Trophoblast cell (in vitro differentiated cells and primary cell): ENCODE measurements at regions not wholly inside any gene's neighbourhood (a gene's known extent, or its start where the extent isn't known, plus 50 kb on each side); places are given as distances from the start of the nearest gene placed in this dataset.

Experiments used
- DNase-seq, 2 donors: peaks; one replicate each; pipeline ENCODE4 v3.0.0-alpha.2; 2016
- H2AFZ ChIP-seq: 2 replicates; pipeline ENCODE4 v1.6.1; 2013; ENCODE audit warnings: low read length, moderate library complexity, mild to moderate bottlenecking; ENCODE audit not compliant: insufficient read depth, poor library complexity
- H2AK5ac ChIP-seq: 2 replicates; pipeline ENCODE4 v1.6.1; 2013; ENCODE audit warnings: mild to moderate bottlenecking, low read length
- H2BK120ac ChIP-seq: 2 replicates; pipeline ENCODE4 v1.6.1; 2013; ENCODE audit warnings: low read length, mild to moderate bottlenecking, moderate library complexity; ENCODE audit not compliant: insufficient read depth, poor library complexity
- H2BK12ac ChIP-seq: 2 replicates; pipeline ENCODE4 v1.6.1; 2013; ENCODE audit warnings: mild to moderate bottlenecking, low read length, moderate library complexity
- H2BK5ac ChIP-seq: 2 replicates; pipeline ENCODE4 v1.6.1; 2013; ENCODE audit warnings: low read length, low read depth, moderate library complexity, mild to moderate bottlenecking; ENCODE audit not compliant: poor library complexity
- H3K14ac ChIP-seq: 2 replicates; pipeline ENCODE4 v1.6.1; 2013; ENCODE audit warnings: mild to moderate bottlenecking, low read length
- H3K18ac ChIP-seq: 2 replicates; pipeline ENCODE4 v1.6.1; 2013; ENCODE audit warnings: mild to moderate bottlenecking, low read length
- H3K23ac ChIP-seq: 2 replicates; pipeline ENCODE4 v1.6.1; 2013; ENCODE audit warnings: low read length
- H3K27ac ChIP-seq: 2 replicates; pipeline ENCODE4 v1.5.1; 2013; ENCODE audit warnings: low read depth, mild to moderate bottlenecking, inconsistent platforms, low read length, moderate library complexity
- H3K27me3 ChIP-seq: 2 replicates; pipeline ENCODE4 v1.6.1; 2013; ENCODE audit warnings: inconsistent platforms, mild to moderate bottlenecking, low read length, moderate library complexity; ENCODE audit not compliant: insufficient read depth
- H3K36me3 ChIP-seq, 2 experiments: 1 replicate in 1 of 2; 2 replicates in 1 of 2; pipeline ENCODE4 v1.6.1; 2013; ENCODE audit warnings: low read length in 2 of 2, mild to moderate bottlenecking in 2 of 2, moderate library complexity in 1 of 2; ENCODE audit not compliant: insufficient read depth in 2 of 2, control insufficient read depth in 1 of 2
- H3K4ac ChIP-seq: 2 replicates; pipeline ENCODE4 v1.6.1; 2013; ENCODE audit warnings: low read depth, mild to moderate bottlenecking, low read length, moderate library complexity
- H3K4me1 ChIP-seq, 2 experiments: 1 replicate in 1 of 2; 2 replicates in 1 of 2; pipeline ENCODE4 v1.6.1; 2013; ENCODE audit warnings: low read length in 2 of 2, mild to moderate bottlenecking in 2 of 2, moderate library complexity in 1 of 2; ENCODE audit not compliant: insufficient read depth in 2 of 2, control insufficient read depth in 1 of 2
- H3K4me2 ChIP-seq: 2 replicates; pipeline ENCODE4 v1.6.1; 2013; ENCODE audit warnings: inconsistent platforms, mild to moderate bottlenecking, low read length, moderate library complexity
- H3K4me3 ChIP-seq: 2 replicates; pipeline ENCODE4 v1.5.1; 2013; ENCODE audit warnings: mild to moderate bottlenecking, low read depth, low read length, inconsistent platforms
- H3K79me1 ChIP-seq: one replicate; pipeline ENCODE4 v1.6.1; 2013; ENCODE audit warnings: low read length
- H3K79me2 ChIP-seq: 2 replicates; pipeline ENCODE4 v1.6.1; 2013; ENCODE audit warnings: low read length, mild to moderate bottlenecking; ENCODE audit not compliant: control insufficient read depth, insufficient read depth, poor library complexity
- H3K9ac ChIP-seq: 2 replicates; pipeline ENCODE4 v1.6.1; 2013; ENCODE audit warnings: mild to moderate bottlenecking, low read length
- H3K9me3 ChIP-seq: 2 replicates; pipeline ENCODE4 v1.6.1; 2013; ENCODE audit warnings: low read depth, mild to moderate bottlenecking, control low read depth, inconsistent platforms, low read length; ENCODE audit not compliant: insufficient read depth
- H4K12ac ChIP-seq: 2 replicates; pipeline ENCODE4 v1.6.1; 2013; ENCODE audit warnings: low read depth, mild to moderate bottlenecking, low read length, moderate library complexity
- H4K8ac ChIP-seq: 2 replicates; pipeline ENCODE4 v1.6.1; 2013; ENCODE audit warnings: low read depth, mild to moderate bottlenecking, low read length, moderate library complexity
- H4K91ac ChIP-seq: one replicate; pipeline ENCODE4 v1.6.1; 2013; ENCODE audit warnings: low read depth, mild to moderate bottlenecking, low read length, moderate library complexity
- WGBS: extraction: QIAGEN DNeasy Blood & Tissue Kit; methylation state at CpG from one replicate; pipeline ENCODE4 v1.1.7; 2013; ENCODE audit warnings: missing lambda C conversion rate; ENCODE audit not compliant: insufficient read length, insufficient coverage; ENCODE audit errors: extremely low coverage; 5-methylcytosine and 5-hydroxymethylcytosine counted together

- no peak for DNase-seq
- Histone ChIP-seq H3K9me3 (no peaks in the 10 kb centered on the region), H3K23ac (no peak overlapping the region), H3K79me1 (no peaks in the 10 kb centered on the region), H2AFZ (no peak overlapping the region), H2BK120ac (no peak overlapping the region), H3K4me2 (no peak overlapping the region), H3K36me3 (no peaks in the 10 kb centered on the region), H4K8ac (no peak overlapping the region), H3K4ac (no peak overlapping the region), H3K14ac (no peak overlapping the region), H3K4me1 (no peaks in the 10 kb centered on the region), H4K91ac (no peak overlapping the region), H3K4me3 (no peak overlapping the region), H3K79me2 (no peaks in the 10 kb centered on the region), H3K9ac (no peak overlapping the region), H3K18ac (no peak overlapping the region), H4K12ac (no peak overlapping the region), H3K27ac (no peak overlapping the region), H3K27me3 (no peaks in the 10 kb centered on the region), H2BK12ac (no peak overlapping the region), H2BK5ac (no peak overlapping the region), H2AK5ac (no peak overlapping the region)
- WGBS = no CpG with 5 or more reads among the region's 2 CpGs
These were observed 778.5 kb downstream of the MECOM start for GRCh38 chr3:168885028-168885427.

- no peaks in the 10 kb centered on the region for H3K9me3 ChIP-seq
- no peak overlapping the region for H2BK5ac ChIP-seq
These were observed 779.1 kb downstream of the MECOM start for GRCh38 chr3:168884353-168884903.

DNA sequence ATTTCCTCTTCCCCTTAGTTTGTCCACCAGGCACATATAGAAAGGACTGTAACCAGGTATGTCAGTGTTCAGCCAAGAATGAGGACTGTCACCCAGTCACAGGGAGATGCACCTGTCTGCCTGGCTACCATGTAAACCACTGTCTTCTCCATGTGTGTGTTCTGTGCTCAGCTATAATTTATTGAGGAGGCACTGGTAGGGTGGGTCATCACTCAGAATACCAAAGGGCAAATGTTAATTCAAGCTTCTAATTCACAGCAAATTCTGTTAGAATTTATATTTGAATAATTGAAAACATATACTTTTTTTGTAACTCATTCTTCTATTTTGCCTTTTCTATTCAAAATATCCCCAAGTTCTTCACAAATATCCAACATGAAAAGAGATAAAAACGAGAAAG, 780.4 kb downstream of the MECOM start:
- DNase-seq = no peak
- Histone ChIP-seq H4K8ac (no peak overlapping the region), H3K36me3 (no peaks in the 10 kb centered on the region), H3K27ac (no peak overlapping the region), H3K79me2 (no peaks in the 10 kb centered on the region), H3K4me2 (no peak overlapping the region), H3K4ac (no peak overlapping the region), H3K4me1 (no peaks in the 10 kb centered on the region), H2BK5ac (no peak overlapping the region), H2BK120ac (no peak overlapping the region), H3K9me3 (no peaks in the 10 kb centered on the region), H3K18ac (no peak overlapping the region), H4K12ac (no peak overlapping the region), H2BK12ac (no peak overlapping the region), H2AFZ (no peak overlapping the region), H3K23ac (no peak overlapping the region), H4K91ac (no peak overlapping the region), H3K9ac (no peak overlapping the region), H3K4me3 (no peak overlapping the region), H3K14ac (no peak overlapping the region), H2AK5ac (no peak overlapping the region), H3K27me3 (no peaks in the 10 kb centered on the region), H3K79me1 (no peaks in the 10 kb centered on the region)
- WGBS = no CpG with 5 or more reads among the region's 1 CpG

More at GRCh38 chr3:168884353-168884903, 779.1 kb downstream of the MECOM start:
- Histone ChIP-seq H2BK120ac (no peak overlapping the region), H3K27ac (no peak overlapping the region), H4K8ac (no peak overlapping the region), H3K79me1 (no peaks in the 10 kb centered on the region), H2BK12ac (no peak overlapping the region), H3K9ac (no peak overlapping the region), H3K4me2 (no peak overlapping the region), H3K36me3 (no peaks in the 10 kb centered on the region), H3K79me2 (no peaks in the 10 kb centered on the region), H2AFZ (no peak overlapping the region), H3K14ac (no peak overlapping the region), H3K4me3 (no peak overlapping the region), H4K12ac (no peak overlapping the region), H3K23ac (no peak overlapping the region), H4K91ac (no peak overlapping the region), H3K4me1 (no peaks in the 10 kb centered on the region), H2AK5ac (no peak overlapping the region), H3K18ac (no peak overlapping the region), H3K27me3 (no peaks in the 10 kb centered on the region), H3K4ac (no peak overlapping the region)
- DNase-seq = no peak
- no CpG with 5 or more reads among the region's 1 CpG for WGBS

DNA sequence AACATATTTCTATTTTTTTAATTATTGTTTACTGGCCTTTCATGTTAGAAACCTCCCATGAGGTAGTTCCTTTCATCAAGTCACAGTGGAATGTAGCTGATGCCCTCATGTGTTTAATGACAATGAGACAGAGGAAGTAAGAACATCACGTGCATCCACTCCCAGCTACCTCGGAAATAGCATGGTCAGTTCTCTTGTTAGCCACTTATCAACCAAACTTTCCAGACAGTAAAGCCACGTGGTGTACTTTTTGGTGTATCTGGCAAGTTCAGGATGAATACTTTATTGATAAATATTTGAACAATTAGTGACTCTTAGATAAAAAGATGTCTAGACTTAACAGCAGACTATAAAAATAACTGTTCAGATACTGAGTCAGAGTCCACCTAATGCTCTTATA, 781.7 kb downstream of the MECOM start:
- Histone ChIP-seq H3K18ac (no peak overlapping the region), H2AFZ (no peak overlapping the region), H3K4me2 (no peak overlapping the region), H4K12ac (no peak overlapping the region), H3K27me3 (no peaks in the 10 kb centered on the region), H2BK5ac (no peak overlapping the region), H4K8ac (no peak overlapping the region), H3K79me1 (peaks cover 2% of the 10 kb centered on the region), H3K4me1 (peaks cover 0 to 2% of the 10 kb centered on the region in 2 experiments), H3K27ac (no peak overlapping the region), H3K23ac (no peak overlapping the region), H3K36me3 (no peaks in the 10 kb centered on the region), H3K79me2 (no peaks in the 10 kb centered on the region), H2BK120ac (no peak overlapping the region), H2AK5ac (no peak overlapping the region), H2BK12ac (no peak overlapping the region), H3K4me3 (no peak overlapping the region), H3K4ac (no peak overlapping the region), H4K91ac (no peak overlapping the region), H3K9ac (no peak overlapping the region), H3K14ac (no peak overlapping the region), H3K9me3 (no peaks in the 10 kb centered on the region)
- DNase-seq = no peak
- no CpG with 5 or more reads among the region's 3 CpGs for whole genome bisulfite sequencing
